HCT116 (cell line): ENCODE measurements at regions not wholly inside any gene's neighbourhood (a gene's known extent, or its start where the extent isn't known, plus 50 kb on each side); places are given as distances from the start of the nearest gene placed in this dataset.

Experiments
- CEBPB ChIP-seq: IDR thresholded peaks from 2 replicates; pipeline ENCODE4 v1.6.1; 2012; ENCODE audit warnings: low read depth
- EZH2 ChIP-seq: fragments of 200-600 bp; sonication (generic); IDR thresholded peaks from 2 replicates; pipeline ENCODE4 v1.6.1; 2017; ENCODE audit warnings: antibody characterized with exemption, mixed run types
- POLR2A ChIP-seq: IDR thresholded peaks from 2 replicates; pipeline ENCODE4 v1.7.0; 2011; ENCODE audit warnings: borderline replicate concordance; ENCODE audit not compliant: insufficient read depth, insufficient read length; ENCODE audit errors: extremely low read depth
- POLR2AphosphoS5 ChIP-seq: IDR thresholded peaks from 2 replicates; pipeline ENCODE4 v1.6.1; 2011; ENCODE audit warnings: mild to moderate bottlenecking, low read depth, low read length, moderate library complexity
- SRF ChIP-seq: IDR thresholded peaks from 2 replicates; pipeline ENCODE4 v1.6.1; 2012; ENCODE audit warnings: low read depth
- TF ChIP-seq, protein P1 (sequence below), 3 experiments: fragments of 200-600 bp in 1 of 3; sonication (generic) in 1 of 3; IDR thresholded peaks in 2 of 3; conservative IDR thresholded peaks in 1 of 3; 2 replicates each; pipeline ENCODE4 v1.5.1; 2012 to 2017; ENCODE audit warnings: low read depth in 2 of 3, low read length in 2 of 3, antibody characterized with exemption in 1 of 3, borderline replicate concordance in 1 of 3, control low read depth in 1 of 3, mild to moderate bottlenecking in 1 of 3, mixed read lengths in 1 of 3, mixed run types in 1 of 3, moderate library complexity in 1 of 3; ENCODE audit not compliant: insufficient read depth in 1 of 3
- TF ChIP-seq, protein P2 (sequence below): IDR thresholded peaks from 2 replicates; pipeline ENCODE4 v1.6.1; 2012
- TF ChIP-seq, protein P3 (sequence below): IDR thresholded peaks from 2 replicates; pipeline ENCODE4 v1.6.1; 2012
- TF ChIP-seq, protein P4 (sequence below): IDR thresholded peaks from 2 replicates; pipeline ENCODE4 v1.6.1; 2011; ENCODE audit warnings: mild to moderate bottlenecking, low read length, moderate library complexity; ENCODE audit not compliant: insufficient replicate concordance; ENCODE audit errors: extremely low read depth

DNA sequence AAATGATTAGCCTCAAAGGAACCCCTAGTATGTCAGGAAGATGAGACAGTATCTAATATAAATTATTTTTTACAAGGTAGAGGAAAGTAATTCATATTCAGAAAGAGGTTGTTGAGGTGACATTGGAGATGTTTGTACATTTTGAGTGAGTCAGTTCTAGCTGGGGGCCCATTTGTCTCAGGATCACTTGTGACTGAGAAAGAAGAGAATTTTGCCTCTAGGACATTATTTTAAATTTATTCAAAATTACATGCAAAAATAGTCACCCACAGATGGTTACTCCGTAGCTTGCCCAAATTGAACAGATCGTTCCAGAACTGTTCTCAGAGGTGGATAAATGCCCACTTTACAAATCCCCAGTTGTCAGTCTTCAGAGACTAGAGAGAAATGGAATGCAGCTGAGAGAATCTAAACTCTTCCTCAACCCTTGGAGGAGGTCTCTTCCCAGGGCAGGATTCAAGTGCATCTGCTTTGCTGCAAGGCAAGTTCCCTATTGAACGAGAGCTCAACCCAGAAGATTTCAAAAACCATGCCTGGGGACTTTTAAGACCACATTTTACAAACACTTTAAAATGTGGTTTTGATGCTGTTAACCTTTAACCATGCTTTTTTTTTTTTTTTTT lies 987.8 kb upstream of the ADAMTS5 start:
- TF ChIP-seq, protein P1, sequence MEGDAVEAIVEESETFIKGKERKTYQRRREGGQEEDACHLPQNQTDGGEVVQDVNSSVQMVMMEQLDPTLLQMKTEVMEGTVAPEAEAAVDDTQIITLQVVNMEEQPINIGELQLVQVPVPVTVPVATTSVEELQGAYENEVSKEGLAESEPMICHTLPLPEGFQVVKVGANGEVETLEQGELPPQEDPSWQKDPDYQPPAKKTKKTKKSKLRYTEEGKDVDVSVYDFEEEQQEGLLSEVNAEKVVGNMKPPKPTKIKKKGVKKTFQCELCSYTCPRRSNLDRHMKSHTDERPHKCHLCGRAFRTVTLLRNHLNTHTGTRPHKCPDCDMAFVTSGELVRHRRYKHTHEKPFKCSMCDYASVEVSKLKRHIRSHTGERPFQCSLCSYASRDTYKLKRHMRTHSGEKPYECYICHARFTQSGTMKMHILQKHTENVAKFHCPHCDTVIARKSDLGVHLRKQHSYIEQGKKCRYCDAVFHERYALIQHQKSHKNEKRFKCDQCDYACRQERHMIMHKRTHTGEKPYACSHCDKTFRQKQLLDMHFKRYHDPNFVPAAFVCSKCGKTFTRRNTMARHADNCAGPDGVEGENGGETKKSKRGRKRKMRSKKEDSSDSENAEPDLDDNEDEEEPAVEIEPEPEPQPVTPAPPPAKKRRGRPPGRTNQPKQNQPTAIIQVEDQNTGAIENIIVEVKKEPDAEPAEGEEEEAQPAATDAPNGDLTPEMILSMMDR (IDR thresholded peaks at IDR 0.05 in 2 of 3, conservative IDR thresholded peaks at IDR 0.05 in 1 of 3; ENCODE audit: borderline replicate concordance in 1 of 3, insufficient read depth in 1 of 3, low read depth in 2 of 3, low read length in 2 of 3), result no peak
- TF ChIP-seq EZH2 (no peak), POLR2AphosphoS5 (no peak), POLR2A (no peak), SRF (no peak), CEBPB (no peak)
- TF ChIP-seq, protein P2, sequence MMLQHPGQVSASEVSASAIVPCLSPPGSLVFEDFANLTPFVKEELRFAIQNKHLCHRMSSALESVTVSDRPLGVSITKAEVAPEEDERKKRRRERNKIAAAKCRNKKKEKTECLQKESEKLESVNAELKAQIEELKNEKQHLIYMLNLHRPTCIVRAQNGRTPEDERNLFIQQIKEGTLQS, result no peak
- TF ChIP-seq, protein P3, sequence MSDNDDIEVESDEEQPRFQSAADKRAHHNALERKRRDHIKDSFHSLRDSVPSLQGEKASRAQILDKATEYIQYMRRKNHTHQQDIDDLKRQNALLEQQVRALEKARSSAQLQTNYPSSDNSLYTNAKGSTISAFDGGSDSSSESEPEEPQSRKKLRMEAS, result no peak
- TF ChIP-seq, protein P4, sequence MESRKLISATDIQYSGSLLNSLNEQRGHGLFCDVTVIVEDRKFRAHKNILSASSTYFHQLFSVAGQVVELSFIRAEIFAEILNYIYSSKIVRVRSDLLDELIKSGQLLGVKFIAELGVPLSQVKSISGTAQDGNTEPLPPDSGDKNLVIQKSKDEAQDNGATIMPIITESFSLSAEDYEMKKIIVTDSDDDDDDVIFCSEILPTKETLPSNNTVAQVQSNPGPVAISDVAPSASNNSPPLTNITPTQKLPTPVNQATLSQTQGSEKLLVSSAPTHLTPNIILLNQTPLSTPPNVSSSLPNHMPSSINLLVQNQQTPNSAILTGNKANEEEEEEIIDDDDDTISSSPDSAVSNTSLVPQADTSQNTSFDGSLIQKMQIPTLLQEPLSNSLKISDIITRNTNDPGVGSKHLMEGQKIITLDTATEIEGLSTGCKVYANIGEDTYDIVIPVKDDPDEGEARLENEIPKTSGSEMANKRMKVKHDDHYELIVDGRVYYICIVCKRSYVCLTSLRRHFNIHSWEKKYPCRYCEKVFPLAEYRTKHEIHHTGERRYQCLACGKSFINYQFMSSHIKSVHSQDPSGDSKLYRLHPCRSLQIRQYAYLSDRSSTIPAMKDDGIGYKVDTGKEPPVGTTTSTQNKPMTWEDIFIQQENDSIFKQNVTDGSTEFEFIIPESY, result no peak
